Right lobe of liver (tissue), 6 donors: ENCODE measurements at regions not wholly inside any gene's neighbourhood (a gene's known extent, or its start where the extent isn't known, plus 50 kb on each side); places are given as distances from the start of the nearest gene placed in this dataset.

Experiments
- ATAC-seq, 4 donors: fragments of 200-7000 bp; cut with Tn5 transposase; one replicate each; pipeline ENCODE4 v1.9.1; 2020; ENCODE audit warnings: mild to moderate bottlenecking in 4 of 4, moderate library complexity in 4 of 4
- DNase-seq, 3 donors: peaks; one replicate each; pipeline ENCODE4 v3.0.0-alpha.2; 2020
- H3K27ac ChIP-seq, 3 donors: fragments of 200-600 bp; one replicate each; pipeline ENCODE4 v1.8.0; 2022
- H3K27me3 ChIP-seq, 2 donors: fragments of 200-600 bp; one replicate each; pipeline ENCODE4 v1.8.0; 2022
- H3K36me3 ChIP-seq, 4 donors: fragments of 200-600 bp; sonication (generic) in 1 of 4; one replicate each; pipeline versions ENCODE4 v1.5.1 to v1.8.0; 2017 to 2022; ENCODE audit warnings: control low read depth in 1 of 4
- H3K4me1 ChIP-seq, 4 donors: fragments of 200-600 bp; sonication (generic) in 1 of 4; one replicate each; pipeline versions ENCODE4 v1.5.1 to v1.8.0; 2017 to 2022; ENCODE audit warnings: control low read depth in 1 of 4
- H3K4me3 ChIP-seq, 3 donors: fragments of 200-600 bp; one replicate each; pipeline ENCODE4 v1.8.0; 2022
- H3K9me3 ChIP-seq, 4 donors: fragments of 200-600 bp; sonication (generic) in 1 of 4; one replicate each; pipeline versions ENCODE4 v1.5.1 to v1.8.0; 2017 to 2022; ENCODE audit warnings: control low read depth in 1 of 4
- CTCF ChIP-seq, 4 donors: fragments of 200-600 bp in 3 of 4; fragments of 450-650 bp in 1 of 4; IDR thresholded peaks; one replicate each; pipeline versions ENCODE4 v1.5.1 to v1.8.0; 2016 to 2022; ENCODE audit warnings: antibody characterized with exemption in 4 of 4, mild to moderate bottlenecking in 2 of 4
- POLR2A ChIP-seq: fragments of 450-650 bp; IDR thresholded peaks from one replicate; pipeline ENCODE4 v1.6.1; 2017; ENCODE audit warnings: antibody characterized with exemption, mild to moderate bottlenecking
- WGBS: methylation state at CpG from one replicate; pipeline ENCODE4 v1.1.6; 2018; ENCODE audit warnings: low coverage, low lambda C conversion rate; ENCODE audit not compliant: insufficient coverage; ENCODE audit errors: missing lambda C conversion rate; 5-methylcytosine and 5-hydroxymethylcytosine counted together
- intact Hi-C, 2 donors: fragments of 100-400 bp; cut with DNase I; formaldehyde crosslinking; loops; one replicate each; pipeline versions ENCODE4 v1.11.2 to v1.14.1; 2022
- donor health status: DM: no; HTN: yes; CAD: no.
- donor health status: DM: no; HTN: no; CAD: no.
- donor health status: DM: no; HTN: no; CAD: no.
- donor health status: DM: no; HTN: yes; CAD: no.
- donor health status: DM: no; HTN: yes; CAD: no.

GRCh38 chr3:103057487-103057886 lies 622.7 kb downstream of the ZPLD1 start:
- Histone ChIP-seq H3K27ac (no peak overlapping the region), H3K4me3 (no peak overlapping the region), H3K9me3 (no peaks in the 10 kb centered on the region), H3K27me3 (no peaks in the 10 kb centered on the region), H3K36me3 (no peaks in the 10 kb centered on the region), H3K4me1 (peaks cover 0 to 6% (median 0%) of the 10 kb centered on the region in 4 donors)
- no peak for ATAC-seq
- TF ChIP-seq CTCF (IDR thresholded peaks at IDR 0.05) = no peak
- TF ChIP-seq POLR2A = no peak
- intact Hi-C loops = no loop called here
- DNase-seq = no peak

GRCh38 chr3:103059432-103059831 lies 624.6 kb downstream of the ZPLD1 start:
- Histone ChIP-seq H3K27ac (no peak overlapping the region), H3K27me3 (no peaks in the 10 kb centered on the region), H3K36me3 (no peaks in the 10 kb centered on the region), H3K4me1 (peaks cover 0 to 6% (median 0%) of the 10 kb centered on the region in 4 donors), H3K9me3 (no peaks in the 10 kb centered on the region), H3K4me3 (no peak overlapping the region)
- 26% methylated on average over 2 of the region's 2 CpGs for WGBS
- ATAC-seq (peak in 3 of 4 donors; percentile 78 to 92 (median 80)), DNase-seq (no peak)
- intact Hi-C loops = no loop called here
- no peak for TF ChIP-seq POLR2A
- no peak for TF ChIP-seq CTCF (IDR thresholded peaks at IDR 0.05)

- Histone ChIP-seq H3K4me3 (no peak overlapping the region), H3K36me3 (no peaks in the 10 kb centered on the region), H3K4me1 (peaks cover 0 to 6% (median 0%) of the 10 kb centered on the region in 4 donors), H3K27ac (no peak overlapping the region), H3K27me3 (no peaks in the 10 kb centered on the region), H3K9me3 (no peaks in the 10 kb centered on the region)
- ATAC-seq (no peak), DNase-seq (no peak)
- 84% methylated on average over 3 of the region's 3 CpGs for WGBS
- intact Hi-C loops = no loop called here
- TF ChIP-seq POLR2A (no peak), CTCF (IDR thresholded peaks at IDR 0.05) (no peak)
Observed at GRCh38 chr3:103060242-103060641, 625.4 kb downstream of the ZPLD1 start.

- Histone ChIP-seq H3K27me3 (no peaks in the 10 kb centered on the region), H3K4me3 (no peak overlapping the region), H3K27ac (no peak overlapping the region), H3K36me3 (no peaks in the 10 kb centered on the region), H3K9me3 (no peaks in the 10 kb centered on the region), H3K4me1 (no peaks in the 10 kb centered on the region)
- WGBS = 69% methylated on average over 2 of the region's 2 CpGs
- intact Hi-C loops = no loop called here
- ATAC-seq (no peak), DNase-seq (no peak)
- TF ChIP-seq POLR2A (no peak), CTCF (IDR thresholded peaks at IDR 0.05) (no peak)
Observed at GRCh38 chr3:103067963-103068362, 633.1 kb downstream of the ZPLD1 start.

- Histone ChIP-seq H3K4me3 (no peak overlapping the region), H3K27ac (no peak overlapping the region), H3K36me3 (no peaks in the 10 kb centered on the region), H3K27me3 (no peaks in the 10 kb centered on the region), H3K9me3 (no peaks in the 10 kb centered on the region), H3K4me1 (no peaks in the 10 kb centered on the region)
- DNase-seq (no peak), ATAC-seq (no peak)
- no peak for TF ChIP-seq POLR2A
- TF ChIP-seq CTCF (IDR thresholded peaks at IDR 0.05) = no peak
- intact Hi-C loops = no loop called here
- WGBS = 57% methylated on average over 1 of the region's 2 CpGs
Observed at GRCh38 chr3:103075282-103075681, 640.5 kb downstream of the ZPLD1 start.
